ENCODE measurements at regions not wholly inside any gene's neighbourhood (a gene's known extent, or its start where the extent isn't known, plus 50 kb on each side); places are given as distances from the start of the nearest gene placed in this dataset.
A peak's percentile ranks its signal among the peaks of the same experiment; 100 is the strongest.
"Not testable (repeated sequence)": the region's sequence is repeated elsewhere in the genome, so short reads cannot be mapped to it uniquely, and the experiment has no call there.

DNA sequence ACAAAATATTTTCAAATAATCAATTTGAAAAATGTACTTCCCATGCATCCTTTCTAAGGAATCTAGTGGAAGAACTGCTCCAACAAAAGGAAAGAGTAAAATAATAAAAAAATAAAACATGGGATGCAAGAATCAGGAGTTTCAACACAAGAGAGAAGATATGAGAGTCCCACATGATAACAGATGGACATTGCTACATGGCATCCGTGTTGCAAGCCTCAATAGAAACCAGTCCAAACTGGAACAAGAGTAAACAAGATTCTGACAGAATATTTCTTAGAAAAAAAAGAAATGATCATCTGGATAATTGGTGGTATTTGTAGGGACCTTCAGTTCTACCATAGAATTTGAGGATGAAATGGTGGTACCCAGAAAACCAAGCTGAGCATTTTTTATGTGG, 186.8 kb downstream of the FRK start:
- no peak for DNase-seq (ENCODE audit: low read depth)

DNA sequence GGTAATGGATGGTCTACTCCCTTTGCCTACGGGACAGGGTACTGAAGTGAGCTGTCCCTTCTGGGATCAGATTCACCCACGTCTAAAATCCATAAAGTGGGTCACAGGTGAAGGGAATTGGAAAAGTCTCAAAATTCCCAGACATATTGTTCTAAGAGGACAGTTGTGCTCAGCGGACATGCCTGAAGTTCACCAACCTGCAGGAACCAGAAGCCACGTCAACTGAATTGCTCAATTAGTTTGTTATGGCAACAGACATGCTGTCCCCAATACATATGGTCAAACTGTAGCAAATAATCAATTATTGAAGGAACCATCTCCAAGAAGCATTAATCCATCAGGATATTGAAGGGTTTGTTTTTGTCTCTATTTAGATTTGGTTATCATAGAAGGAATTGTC, 190.2 kb downstream of the FRK start:
- DNase-seq (ENCODE audit: low read depth): no peak

DNA sequence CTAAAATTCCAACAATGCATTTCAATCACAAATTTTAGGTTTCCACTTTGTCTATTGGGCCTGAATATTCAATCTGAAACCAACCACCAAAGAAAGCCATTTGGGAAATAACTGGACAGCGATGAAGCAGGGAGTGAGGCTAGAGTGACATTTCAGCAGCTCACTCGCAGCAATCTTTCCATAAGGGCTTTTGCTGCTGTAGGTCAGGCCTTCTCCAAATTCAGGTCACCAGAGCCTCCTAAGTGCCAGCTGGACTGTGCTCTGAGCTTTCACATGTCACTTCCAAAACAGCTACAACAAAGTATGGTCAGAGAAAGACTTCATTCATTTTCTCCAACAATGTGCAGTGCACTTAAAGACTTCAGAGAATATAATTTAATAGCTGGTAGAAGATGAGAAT, 194.8 kb downstream of the FRK start:
- DNase-seq (ENCODE audit: low read depth): no peak

DNA sequence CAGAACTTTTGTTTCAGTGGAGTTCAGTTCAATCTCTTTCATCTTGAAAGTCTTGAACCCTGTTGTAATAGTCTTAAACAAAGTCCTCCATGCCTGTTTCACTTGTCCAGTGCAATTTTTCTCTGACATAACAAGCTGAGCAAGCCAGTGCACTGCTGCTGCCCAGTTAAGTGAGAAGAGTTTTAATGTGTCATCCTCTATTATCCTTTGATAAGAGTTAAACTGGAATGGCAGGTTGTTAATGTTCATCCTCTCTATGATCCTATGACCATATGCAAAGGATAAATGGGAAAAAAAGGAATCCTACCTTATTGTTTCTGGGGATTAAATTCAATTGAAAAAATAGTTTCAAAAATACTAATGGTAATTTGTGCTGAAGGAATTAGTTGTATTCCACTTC, 197.5 kb downstream of the FRK start:
- no peak for DNase-seq (ENCODE audit: low read depth)

DNA sequence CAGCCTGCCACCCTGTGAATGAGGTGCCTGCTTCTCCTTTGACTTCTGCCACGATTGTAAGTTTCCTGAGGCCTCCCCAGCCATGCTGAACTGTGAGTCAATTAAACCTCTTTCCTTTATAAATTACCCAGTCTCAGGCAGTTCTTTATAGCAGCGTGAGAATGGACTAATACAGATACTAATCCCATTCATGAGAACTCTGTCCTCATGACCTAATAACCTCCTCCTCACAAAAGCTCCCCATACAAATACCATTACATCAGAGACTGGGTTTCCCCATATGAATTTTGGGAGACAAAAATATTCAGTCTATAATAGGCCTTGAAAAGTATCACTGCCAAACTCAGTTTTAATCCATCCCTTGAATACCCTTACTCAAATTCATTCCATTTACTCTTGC, 199.0 kb downstream of the FRK start:
- not testable (repeated sequence) for DNase-seq (ENCODE audit: low read depth)

DNA sequence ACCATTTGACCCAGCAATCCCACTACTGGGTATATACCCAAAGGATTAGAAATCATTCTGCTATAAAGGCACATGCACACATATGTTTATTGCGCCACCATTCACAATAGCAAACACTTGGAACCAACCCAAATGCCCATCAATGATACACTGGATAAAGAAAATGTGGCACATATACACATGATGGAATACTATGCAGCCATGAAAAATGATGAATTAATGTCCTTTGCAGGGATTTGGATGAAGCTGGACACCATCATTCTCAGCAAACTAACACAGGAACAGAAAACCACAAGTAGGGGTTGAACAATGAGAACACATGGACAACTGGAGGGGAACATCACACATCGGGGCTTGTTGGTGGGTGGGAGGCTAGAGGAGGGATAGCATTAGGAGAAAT, 201.1 kb downstream of the FRK start:
- DNase-seq (ENCODE audit: low read depth): not testable (repeated sequence)

DNA sequence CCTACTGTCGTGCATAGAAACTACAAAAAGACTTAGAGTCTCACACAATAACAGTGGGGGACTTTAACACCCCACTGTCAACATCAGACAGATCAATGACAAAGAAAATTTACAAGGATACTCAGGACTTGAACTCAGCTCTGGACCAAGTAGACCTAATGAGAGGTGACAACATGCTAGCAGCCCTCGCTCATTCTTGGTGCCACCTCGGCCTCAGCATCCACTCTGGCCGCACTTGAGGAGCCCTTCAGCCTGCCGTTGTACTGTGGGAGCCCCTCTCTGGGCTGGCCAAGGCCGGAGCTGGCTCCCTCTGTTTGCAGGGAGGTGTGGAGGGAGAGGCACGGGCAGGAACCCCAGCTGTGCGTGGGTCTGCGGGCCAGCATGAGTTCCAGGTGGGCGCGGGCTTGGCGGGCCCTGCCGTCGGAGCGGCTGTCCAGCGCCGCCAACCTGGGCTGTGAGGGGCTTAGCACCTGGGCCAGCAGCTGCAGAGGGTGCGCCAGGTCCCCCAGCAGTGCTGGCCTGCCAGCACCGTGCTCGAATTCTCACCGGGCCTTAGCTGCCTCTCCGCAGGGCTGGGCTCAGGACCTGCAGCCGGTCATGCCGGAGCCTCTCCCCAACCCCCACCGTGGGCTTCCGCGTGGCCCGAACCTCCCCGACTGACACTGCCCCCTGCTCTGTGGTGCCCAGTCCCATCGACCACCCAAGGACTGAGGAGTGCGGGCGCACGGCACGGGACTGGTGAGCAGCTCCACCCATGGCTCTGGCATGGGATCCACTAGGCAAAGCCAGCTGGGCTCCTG, 205.6 kb downstream of the FRK start:
- DNase-seq (ENCODE audit: low read depth): no peak

DNA sequence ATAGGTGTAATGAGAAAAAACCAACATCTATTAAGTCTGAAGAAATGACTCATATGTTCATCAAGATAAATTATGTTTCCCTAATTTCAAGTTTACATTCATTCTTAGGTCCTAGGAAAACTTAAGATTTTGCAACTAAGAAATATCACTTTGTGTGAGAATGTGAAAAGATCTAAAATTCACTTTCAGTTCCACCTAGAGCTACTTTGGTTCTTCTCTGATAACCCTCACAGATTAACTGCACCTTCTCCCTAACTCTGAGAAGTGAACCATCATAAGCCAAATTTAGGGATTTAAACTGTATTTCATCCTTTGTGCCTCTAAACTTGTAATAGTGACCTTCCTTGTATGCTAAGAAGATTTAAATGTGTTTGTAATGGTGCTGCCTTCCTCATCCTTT, 213.0 kb downstream of the FRK start:
- no peak for DNase-seq (ENCODE audit: low read depth)

DNA sequence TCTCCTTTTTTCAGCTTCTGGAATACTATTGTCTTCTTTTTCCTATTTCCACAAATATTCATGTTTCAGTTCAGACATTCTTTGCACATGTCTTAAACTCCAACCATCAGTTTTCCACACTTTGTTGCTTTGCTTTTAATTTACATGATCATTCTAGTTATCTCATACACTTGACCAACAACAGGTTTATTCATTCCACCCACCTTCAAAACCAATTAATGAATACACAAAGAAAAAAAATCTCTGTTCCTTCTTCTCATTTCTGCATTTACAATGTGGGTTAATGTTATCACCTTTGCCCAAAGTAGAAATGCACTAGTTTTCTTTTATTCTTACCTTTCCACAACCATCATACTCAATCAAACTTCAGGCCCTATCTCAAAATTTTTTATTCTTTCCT, 216.7 kb downstream of the FRK start:
- DNase-seq (ENCODE audit: low read depth): no peak

DNA sequence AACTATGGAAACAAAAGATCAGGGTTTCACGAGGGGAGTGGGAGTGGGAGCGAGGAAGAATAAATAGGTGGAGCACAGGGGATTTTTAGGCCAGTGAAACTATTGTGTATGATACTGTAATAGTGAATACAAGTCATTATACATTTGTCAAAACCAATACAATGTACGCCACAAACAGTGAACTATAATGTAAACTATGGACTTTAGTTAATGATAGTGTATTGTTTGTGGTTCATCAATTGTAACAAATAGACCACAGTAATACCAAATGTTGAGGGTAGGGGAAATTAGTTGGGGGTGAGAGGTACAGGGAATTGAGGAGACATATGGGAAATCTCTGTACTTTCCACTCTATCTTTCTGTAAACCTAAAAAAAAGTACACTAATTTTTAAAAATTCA, 218.4 kb downstream of the FRK start:
- DNase-seq (ENCODE audit: low read depth): no peak

DNA sequence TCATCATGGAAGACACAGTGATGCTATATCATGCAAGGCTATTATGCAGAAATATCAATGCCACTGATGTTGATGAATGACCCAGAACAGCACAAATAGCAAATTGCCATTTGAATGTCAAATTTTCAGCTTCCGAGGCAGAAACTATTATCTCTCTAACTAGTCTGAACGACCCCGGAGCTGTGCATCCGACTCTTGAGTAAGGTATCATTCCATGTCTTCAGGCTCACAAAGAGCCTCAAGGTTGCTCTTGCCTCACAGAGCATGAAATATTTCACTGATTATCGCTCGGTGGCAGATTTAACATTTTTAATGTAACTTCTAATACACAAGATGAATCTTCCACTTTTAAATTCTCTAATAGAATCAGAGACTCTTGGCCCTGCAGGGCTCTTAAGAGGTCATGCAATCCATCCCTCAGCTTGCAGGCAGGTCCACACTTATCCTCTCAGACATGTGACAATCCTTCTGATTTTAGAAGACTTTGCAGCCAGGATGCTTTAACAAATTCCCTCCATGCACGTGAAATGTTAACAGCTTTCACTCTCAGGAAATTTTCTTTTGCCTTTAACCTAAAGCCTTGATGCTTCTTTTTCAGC, 221.0 kb downstream of the FRK start:
- DNase-seq (ENCODE audit: low read depth): no peak

DNA sequence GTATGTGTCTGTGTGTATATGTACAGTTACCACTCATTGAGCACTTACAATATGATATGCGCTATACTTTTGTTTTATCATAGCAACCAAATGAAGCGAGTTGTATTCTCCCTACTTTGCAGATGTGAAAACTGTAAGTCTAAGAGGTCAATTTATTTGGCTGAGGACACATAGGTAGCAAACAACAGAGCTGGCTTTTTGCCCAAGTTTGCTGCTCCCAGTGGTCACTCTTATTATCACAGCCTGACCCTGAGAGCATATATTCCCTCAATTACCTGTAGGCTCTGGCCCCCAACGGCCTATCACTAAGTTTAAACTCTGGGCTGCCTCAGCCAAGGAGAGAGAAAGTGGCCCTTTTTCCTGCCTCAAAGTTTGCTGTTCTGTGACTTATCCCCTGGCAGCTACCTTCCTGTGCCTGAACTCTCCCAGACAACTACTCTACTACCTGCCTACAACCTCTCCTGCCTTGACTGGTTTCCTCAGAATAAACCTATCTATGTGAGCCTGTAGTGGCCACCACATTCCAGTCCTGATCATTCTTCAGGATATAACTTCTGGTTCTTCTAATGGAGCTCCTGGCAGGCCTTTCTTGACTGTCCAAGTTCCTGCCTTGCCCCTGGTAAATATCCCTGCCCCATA, 221.8 kb downstream of the FRK start:
- peak; percentile 38 for DNase-seq (ENCODE audit: low read depth)

DNA sequence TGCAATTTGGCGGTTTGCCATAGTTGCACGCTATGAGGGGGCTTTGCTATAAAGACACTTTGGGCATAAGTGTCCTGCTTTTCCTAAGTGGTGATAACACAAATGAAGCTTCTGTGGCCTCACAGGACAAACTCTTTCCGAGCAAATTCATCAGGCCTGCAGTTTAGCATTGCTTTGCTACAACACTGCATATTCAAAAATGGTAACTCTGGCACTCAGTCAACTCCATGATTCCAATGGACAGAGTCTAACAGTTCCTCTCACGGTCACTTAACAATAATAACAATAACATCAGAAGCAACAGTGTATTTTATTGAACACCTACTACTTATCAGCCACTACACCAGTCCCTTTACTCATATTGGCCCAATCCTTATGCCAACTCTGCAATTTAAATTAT, 222.5 kb downstream of the FRK start:
- no peak for DNase-seq (ENCODE audit: low read depth)

DNA sequence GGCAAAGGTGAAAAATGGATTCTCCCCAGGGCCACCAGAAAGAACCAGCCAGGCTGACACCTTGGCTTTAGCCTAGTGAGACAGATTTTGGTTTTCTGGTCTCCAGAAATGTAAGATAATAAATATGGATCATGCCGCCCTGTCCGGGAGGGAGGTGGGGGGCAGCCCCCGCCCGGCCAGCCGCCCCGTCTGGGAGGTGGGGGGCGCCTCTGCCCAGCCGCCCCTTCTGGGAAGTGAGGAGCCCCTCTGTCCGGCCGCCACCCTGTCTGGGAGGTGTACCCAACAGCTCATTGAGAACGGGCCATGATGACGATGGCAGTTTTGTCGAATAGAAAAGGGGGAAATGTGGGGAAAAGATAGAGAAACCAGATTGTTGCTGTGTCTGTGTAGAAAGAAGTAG, 224.3 kb downstream of the FRK start:
- DNase-seq (ENCODE audit: low read depth): not testable (repeated sequence)

DNA sequence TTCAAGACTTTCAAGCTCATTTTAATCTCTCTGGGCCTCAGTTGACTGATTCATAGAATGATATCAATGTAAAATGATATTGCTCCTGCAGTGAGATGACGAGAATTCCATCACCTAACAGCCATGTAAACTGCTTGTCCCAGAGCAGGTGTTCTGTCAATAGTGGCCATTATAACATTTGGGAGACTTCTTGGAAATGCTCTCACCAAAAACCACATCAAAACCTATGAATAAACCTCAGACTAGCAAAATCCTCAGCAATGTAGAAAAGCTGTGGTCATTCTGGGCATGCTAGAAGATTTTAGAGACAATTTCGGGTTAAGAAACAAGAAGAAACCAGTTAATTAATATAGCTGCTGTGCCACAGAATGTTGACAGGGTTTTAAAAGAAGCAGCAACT, 225.4 kb downstream of the FRK start:
- DNase-seq (ENCODE audit: low read depth): no peak

DNA sequence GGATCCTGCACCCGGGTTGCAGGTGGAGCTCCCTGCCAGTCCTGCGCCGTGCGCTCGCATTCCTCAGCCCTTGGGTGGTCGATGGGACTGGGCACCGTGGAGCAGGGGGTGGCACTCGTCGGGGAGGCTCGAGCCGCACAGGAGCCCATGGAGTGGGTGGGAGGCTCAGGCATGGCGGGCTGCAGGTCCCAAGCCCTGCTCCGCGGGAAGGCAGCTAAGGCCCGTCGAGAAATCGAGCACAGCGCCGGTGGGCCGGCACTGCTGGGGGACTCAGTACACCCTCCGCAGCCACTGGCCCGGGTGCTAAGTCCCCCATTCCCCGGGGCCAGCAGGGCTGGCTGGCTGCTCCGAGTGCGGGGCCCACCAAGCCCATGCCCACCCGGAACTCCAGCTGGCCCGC, 226.1 kb downstream of the FRK start:
- not testable (repeated sequence) for DNase-seq (ENCODE audit: low read depth)

DNA sequence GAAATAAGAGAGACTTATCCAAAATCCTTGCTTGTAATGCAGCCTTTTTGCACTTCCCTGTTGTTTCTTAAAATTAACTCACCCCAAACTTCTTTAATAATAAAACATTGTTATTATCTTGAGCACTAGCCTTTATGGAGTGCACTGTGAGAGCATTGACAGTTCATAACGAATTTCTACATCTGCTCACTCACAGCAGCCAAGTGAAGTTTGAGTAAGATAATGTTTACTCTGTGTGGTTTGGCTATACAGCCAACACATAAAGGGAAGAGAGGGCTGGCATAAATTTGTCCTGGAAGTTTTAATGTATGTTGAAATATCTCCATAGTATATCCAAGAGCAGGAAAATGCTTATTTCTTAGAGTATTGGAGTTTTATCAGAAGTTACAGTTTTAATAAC, 227.9 kb downstream of the FRK start:
- DNase-seq (ENCODE audit: low read depth): no peak

DNA sequence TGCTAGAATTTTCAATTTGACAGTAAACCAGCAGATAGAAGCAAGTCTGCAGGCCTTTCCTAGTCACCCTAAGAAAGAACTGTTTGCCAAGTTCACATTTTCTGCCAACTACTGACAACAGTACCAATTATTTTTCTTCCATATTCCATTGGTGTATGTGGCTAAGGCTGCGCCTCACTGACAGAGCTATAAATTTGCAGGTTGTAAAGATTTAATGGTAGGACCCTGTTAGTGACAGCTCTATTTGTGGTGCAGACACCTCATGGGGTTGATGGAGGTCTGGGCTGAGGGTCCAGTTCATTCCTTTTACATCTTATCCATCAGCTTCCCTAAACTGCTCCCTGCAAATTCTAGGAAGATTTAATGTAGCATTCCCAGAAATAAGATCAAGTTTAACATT, 228.5 kb downstream of the FRK start:
- no peak for DNase-seq (ENCODE audit: low read depth)

DNA sequence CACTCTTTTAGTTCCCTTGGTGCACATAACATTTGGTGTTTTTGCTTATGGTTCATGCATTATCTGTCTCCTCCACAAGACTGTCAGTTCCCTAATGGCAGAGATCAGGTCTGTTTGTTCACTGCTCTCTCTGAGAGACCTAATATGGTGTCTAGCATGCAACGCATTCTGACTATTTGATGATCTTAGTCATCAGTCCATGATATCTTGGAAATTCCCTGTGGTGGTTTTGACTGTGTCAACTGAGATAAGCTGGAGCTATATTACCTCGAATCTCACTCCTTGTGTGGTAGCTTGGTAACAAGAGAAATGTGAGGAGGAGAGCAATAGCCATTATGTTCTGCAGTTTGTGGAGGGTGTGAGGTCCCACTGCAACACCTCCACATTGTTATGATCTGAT, 229.8 kb downstream of the FRK start:
- no peak for DNase-seq (ENCODE audit: low read depth)

DNA sequence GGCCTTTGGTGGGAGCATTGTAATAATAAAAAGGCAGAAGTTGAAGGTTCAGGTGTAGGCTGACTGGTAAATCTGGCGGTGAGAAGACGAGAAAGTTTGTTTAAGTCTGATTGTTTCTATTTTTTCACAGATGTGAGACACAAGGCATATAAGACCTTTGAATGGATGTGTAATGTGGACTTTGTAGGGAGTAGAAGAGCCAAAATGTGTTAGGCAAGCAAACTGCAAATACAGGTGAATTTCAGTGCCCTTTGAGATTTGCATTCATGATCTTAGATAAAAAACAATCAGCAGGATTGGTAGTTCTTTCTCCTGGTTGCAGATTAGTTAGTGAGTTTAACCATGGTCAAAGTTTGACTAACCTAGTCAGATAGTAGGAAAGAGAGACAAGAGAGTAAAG, 238.9 kb downstream of the FRK start:
- DNase-seq (ENCODE audit: low read depth): no peak

DNA sequence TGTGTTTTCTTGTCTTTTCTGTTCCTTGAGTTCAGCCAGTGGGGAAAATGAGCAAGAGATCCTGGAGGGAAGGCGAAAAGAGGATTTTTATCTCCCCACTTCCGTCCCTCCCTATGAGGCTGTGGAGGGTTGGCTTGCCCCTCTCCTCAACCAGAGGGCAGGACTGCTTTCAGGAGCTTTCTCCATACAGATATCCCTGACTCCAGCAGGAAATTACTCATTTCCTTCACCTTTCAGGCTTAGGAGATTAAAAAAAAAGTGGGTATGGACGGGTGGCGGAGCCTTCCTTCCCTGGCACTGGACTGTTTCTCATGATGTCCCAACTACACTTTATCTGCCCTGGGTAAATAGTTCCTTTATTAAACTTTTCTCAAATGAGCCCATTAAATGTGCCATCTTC, 241.2 kb downstream of the FRK start:
- no peak for DNase-seq (ENCODE audit: low read depth)

DNA sequence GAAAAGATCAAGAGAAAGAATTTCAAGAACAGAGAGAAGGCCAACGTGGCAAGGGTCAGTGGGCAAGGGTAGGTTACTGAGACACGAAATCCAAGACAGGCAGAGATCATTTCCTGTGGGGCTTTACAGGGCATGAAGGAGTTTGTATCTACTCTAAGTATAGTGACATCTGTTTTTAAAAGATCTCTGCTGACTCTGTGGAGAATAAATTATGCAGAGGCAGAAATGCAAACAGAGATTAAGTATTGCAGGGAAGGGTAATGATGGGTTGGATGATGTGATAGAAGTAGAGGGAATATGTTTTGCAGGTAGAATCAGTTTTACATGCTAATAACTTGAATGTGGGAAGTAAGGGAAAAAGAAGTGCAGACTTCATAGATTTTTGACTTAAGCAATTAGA, 243.5 kb downstream of the FRK start:
- DNase-seq (ENCODE audit: low read depth): no peak

DNA sequence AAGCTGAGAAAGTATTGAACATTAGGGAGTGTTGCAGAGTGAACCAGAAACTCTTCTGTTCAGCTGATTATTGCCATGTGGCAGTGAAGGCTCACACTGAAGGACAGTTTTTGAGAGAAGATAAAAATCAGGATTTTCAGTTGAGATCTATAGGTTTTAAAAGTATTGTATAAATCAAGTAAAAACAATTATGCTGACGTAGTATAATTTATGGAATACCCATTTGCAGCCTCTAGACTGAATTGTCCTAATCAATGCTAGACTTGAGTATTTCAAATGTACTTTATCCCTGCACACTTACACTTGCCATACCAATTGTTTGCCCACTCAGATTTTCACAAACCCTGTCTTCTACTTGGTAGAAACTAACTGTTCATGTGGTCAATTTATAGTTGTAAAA, 245.8 kb downstream of the FRK start:
- DNase-seq (ENCODE audit: low read depth): no peak

DNA sequence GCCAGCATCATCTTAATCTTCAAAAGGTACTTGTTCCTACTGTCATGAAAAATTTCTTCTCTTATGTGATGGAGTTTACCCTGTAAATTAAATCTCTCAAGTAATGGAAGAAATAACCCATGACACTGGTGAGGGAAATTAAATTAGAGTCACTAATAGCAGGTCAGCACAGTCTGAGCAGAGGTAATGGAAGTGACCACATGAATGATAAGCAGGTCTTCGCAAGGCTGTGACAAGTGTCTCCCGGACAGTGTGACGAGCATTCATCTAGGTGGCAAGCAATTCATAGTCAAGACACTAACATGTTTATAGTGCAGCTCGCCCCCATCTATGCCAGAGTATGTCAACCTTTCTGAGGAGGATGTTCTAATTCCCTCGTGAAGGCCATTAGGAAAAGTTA, 249.2 kb downstream of the FRK start:
- no peak for DNase-seq (ENCODE audit: low read depth)

Measured in EH (cell line).